ENCODE measurements at regions not wholly inside any gene's neighbourhood (a gene's known extent, or its start where the extent isn't known, plus 50 kb on each side); places are given as distances from the start of the nearest gene placed in this dataset.

- TF ChIP-seq EZH2 (IDR thresholded peaks at IDR 0.05; ENCODE audit: insufficient read depth, poor library complexity, severe bottlenecking) (no peak), EZH2phosphoT487 (IDR thresholded peaks at IDR 0.05; ENCODE audit: insufficient read depth, low read depth) (no peak)
Measured at GRCh38 chr10:9656386-9656785, 1361.3 kb upstream of the CELF2 start.
